Ovary (tissue), 7 donors: ENCODE measurements at regions not wholly inside any gene's neighbourhood (a gene's known extent, or its start where the extent isn't known, plus 50 kb on each side); places are given as distances from the start of the nearest gene placed in this dataset.

Experiments used
- DNase-seq, 5 donors: peaks; one replicate each; pipeline ENCODE4 v3.0.0-alpha.2; 2019 to 2020
- H3K27ac ChIP-seq, 2 donors: fragments of 200-600 bp; one replicate each; pipeline versions ENCODE4 v1.5.1 to v1.8.0; 2019 to 2022
- H3K27me3 ChIP-seq: fragments of 200-600 bp; one replicate; pipeline ENCODE4 v1.8.0; 2022
- H3K36me3 ChIP-seq: fragments of 200-600 bp; sonication (generic); one replicate; pipeline ENCODE4 v1.5.1; 2019
- H3K4me1 ChIP-seq: one replicate; pipeline ENCODE4 v1.8.1; 2013; ENCODE audit warnings: mild to moderate bottlenecking, moderate library complexity; ENCODE audit not compliant: insufficient read depth
- H3K4me3 ChIP-seq: fragments of 200-600 bp; sonication (generic); one replicate; pipeline ENCODE4 v1.5.1; 2017
- H3K9me3 ChIP-seq, 2 donors: fragments of 200-600 bp in 1 of 2; sonication (generic) in 1 of 2; one replicate each; pipeline versions ENCODE4 v1.5.1 to v1.8.1; 2013 to 2019; ENCODE audit warnings: mild to moderate bottlenecking in 1 of 2, moderate library complexity in 1 of 2
- EP300 ChIP-seq: sonication (generic); formaldehyde crosslinking; IDR thresholded peaks from one replicate; pipeline ENCODE4 v1.6.1; 2017; ENCODE audit warnings: antibody characterized with exemption
- POLR2A ChIP-seq: fragments of 450-650 bp; IDR thresholded peaks from one replicate; pipeline ENCODE4 v1.6.1; 2017; ENCODE audit warnings: antibody characterized with exemption, mild to moderate bottlenecking, moderate library complexity
- WGBS, 3 donors: extraction: QIAGEN DNeasy Blood & Tissue Kit in 1 of 3; methylation state at CpG; one replicate each; pipeline versions ENCODE4 v1.1.5 to v1.1.7; 2013 to 2017; 5-methylcytosine and 5-hydroxymethylcytosine counted together
- intact Hi-C, 4 donors: fragments of 100-400 bp; cut with DNase I; formaldehyde crosslinking; loops; one replicate each; pipeline versions ENCODE4 v1.11.0 to v1.15.1; 2022 to 2023
- TF ChIP-seq, protein P1 (sequence below), 3 donors: fragments of 450-650 bp in 2 of 3; fragments of 200-600 bp in 1 of 3; IDR thresholded peaks; one replicate each; pipeline versions ENCODE4 v1.5.1 to v1.8.0; 2016 to 2022; ENCODE audit warnings: antibody characterized with exemption in 3 of 3, mild to moderate bottlenecking in 1 of 3
- donor health status: DM: no; HTN: no; CAD: no; lungs with moderate emphysema.
- donor health status: DM: no; HTN: no; CAD: no.
- donor health status: Bipolar disorder and iron deficiency.
- donor health status: DM: no; HTN: no; CAD: no.
- donor health status: DM: yes; HTN: yes; CAD: no.

DNA sequence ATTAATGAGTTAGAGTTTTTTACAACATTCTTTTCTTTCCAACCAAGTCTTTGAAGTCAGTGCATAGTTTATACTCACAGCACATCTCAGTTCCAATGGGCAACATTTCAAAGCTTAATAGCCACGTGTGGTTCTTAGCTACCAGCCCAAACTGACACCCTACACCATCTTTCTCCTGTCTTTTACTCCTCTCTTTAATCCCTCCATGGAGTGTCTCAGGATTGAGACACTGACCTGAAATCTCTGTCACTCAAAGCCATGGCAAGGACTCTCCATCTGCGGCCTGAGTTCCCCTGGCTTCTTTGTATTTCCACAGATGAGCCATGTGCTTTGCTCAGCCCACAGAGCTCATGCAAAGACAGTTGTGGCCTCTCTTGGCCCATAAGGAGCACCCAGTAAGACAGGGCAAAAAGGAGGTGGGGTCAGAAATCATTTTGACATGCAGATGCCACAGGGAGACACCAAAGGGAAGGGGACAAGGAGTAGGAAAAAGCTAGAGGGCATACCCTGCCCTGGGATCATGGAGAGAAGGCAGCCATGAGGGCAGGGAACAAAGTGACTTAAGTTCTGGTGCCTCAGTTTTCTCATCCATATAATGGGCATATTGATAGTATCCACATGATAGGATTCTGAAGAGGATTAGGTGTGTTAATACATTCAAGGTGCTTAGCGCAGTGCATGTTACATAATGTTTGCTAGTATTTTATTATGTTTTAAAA is 493.6 kb upstream of the PROK2 start:
- Histone ChIP-seq H3K27me3 (no peaks in the 10 kb centered on the region), H3K4me1 (peaks cover 6% of the 10 kb centered on the region), H3K36me3 (no peaks in the 10 kb centered on the region), H3K27ac (no peak overlapping the region), H3K4me3 (no peak overlapping the region), H3K9me3 (no peaks in the 10 kb centered on the region)
- no peak for DNase-seq
- TF ChIP-seq, protein P1, sequence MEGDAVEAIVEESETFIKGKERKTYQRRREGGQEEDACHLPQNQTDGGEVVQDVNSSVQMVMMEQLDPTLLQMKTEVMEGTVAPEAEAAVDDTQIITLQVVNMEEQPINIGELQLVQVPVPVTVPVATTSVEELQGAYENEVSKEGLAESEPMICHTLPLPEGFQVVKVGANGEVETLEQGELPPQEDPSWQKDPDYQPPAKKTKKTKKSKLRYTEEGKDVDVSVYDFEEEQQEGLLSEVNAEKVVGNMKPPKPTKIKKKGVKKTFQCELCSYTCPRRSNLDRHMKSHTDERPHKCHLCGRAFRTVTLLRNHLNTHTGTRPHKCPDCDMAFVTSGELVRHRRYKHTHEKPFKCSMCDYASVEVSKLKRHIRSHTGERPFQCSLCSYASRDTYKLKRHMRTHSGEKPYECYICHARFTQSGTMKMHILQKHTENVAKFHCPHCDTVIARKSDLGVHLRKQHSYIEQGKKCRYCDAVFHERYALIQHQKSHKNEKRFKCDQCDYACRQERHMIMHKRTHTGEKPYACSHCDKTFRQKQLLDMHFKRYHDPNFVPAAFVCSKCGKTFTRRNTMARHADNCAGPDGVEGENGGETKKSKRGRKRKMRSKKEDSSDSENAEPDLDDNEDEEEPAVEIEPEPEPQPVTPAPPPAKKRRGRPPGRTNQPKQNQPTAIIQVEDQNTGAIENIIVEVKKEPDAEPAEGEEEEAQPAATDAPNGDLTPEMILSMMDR (IDR thresholded peaks at IDR 0.05) = no peak
- no peak for TF ChIP-seq POLR2A
- no peak for TF ChIP-seq EP300
- intact Hi-C loops = loop anchor here in 2 of 4 donors (10.0 kb wide), 2 partner anchors 46 to 166 kb away; partner anchors contain the start of gene RYBP (in 1 of the 2)
- 46 to 74% (median 73%) methylated on average over 3 of the region's 3 CpGs for WGBS, 3 donors

DNA sequence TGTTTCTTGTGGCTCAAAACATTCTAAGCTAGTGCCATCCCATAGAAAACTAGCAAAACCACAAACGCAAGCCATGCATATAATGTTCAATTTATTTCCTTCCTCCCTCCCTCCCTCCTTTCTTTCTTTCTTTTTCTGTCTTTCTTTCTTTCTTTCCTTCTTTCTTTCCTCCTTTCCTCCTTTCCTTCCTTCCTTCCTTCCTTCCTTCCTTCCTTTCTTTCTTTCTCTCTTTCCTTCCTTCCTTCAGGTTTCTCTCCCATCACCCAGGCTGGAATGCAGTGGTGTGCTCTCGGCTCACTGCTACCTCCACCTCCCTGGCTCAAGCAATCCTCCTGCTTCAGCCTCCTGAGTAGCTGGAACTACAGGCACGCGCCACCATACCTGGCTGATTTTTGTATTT is 492.8 kb upstream of the PROK2 start:
- no peaks in the 10 kb centered on the region for H3K36me3 ChIP-seq
- no peaks in the 10 kb centered on the region for H3K9me3 ChIP-seq
- DNase-seq = no peak
- WGBS, 3 donors = 96 to 98% (median 97%) methylated on average over 4 of the region's 4 CpGs
- no peaks in the 10 kb centered on the region for H3K27me3 ChIP-seq
- no peak overlapping the region for H3K4me3 ChIP-seq
- peaks cover 8% of the 10 kb centered on the region for H3K4me1 ChIP-seq
- H3K27ac ChIP-seq = no peak overlapping the region
- TF ChIP-seq, protein P1 (IDR thresholded peaks at IDR 0.05) = no peak
- TF ChIP-seq POLR2A (no peak), EP300 (no peak)
- intact Hi-C loops = loop anchor here in 2 of 4 donors (10.0 kb wide), 2 partner anchors 47 to 167 kb away; partner anchors contain the start of gene RYBP (in 1 of the 2)

DNA sequence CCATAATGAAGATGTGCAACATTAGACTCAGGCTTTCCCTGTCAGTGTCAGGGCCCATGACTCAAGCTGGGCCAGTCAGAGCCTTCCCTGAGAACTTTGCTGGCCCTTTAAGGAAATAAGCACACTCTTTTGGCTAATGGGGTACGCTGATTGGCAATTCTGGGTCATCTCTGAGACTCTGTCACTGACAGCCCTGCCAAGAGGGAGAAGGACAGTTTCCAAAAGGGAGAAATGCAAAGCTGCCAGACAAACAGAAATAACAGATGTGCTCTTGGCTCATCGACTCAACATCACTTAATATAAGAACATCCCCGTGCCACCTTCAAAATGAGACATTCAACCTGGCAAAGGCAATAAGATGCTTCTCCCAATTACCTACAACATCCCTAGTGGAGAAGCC is 491.9 kb upstream of the PROK2 start:
- H3K4me1 ChIP-seq = peaks cover 8% of the 10 kb centered on the region
- DNase-seq = no peak
- no peaks in the 10 kb centered on the region for H3K36me3 ChIP-seq
- TF ChIP-seq EP300 (no peak), POLR2A (no peak)
- TF ChIP-seq, protein P1 (IDR thresholded peaks at IDR 0.05) = no peak
- no peaks in the 10 kb centered on the region for H3K9me3 ChIP-seq
- no peaks in the 10 kb centered on the region for H3K27me3 ChIP-seq
- 89 to 93% (median 90%) methylated on average over 3 of the region's 3 CpGs for WGBS, 3 donors
- intact Hi-C loops = loop anchor here in 2 of 4 donors (10.0 kb wide), 2 partner anchors 48 to 168 kb away; partner anchors contain the start of gene RYBP (in 1 of the 2)
- no peak overlapping the region for H3K4me3 ChIP-seq
- H3K27ac ChIP-seq = no peak overlapping the region

DNA sequence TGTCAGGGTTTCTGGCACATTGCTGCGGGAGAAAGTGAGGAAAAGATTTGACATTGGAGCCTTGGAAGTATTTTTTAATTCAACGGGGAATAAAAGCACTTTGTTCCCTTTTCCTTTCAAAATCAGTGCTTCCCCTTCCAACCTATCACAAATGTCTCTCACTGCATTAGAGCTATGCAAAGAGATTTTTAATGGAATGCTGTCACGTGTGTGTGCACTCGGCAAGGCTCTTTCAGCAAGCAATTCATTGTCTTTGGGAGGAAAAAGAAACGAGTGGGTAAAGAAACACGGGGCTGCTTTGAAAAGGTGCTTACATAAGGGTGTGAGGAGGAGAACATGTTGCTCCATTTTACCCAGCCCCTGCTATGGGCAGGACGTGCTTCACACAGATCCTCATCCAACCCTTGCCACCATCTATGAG is 490.4 kb upstream of the PROK2 start:
- Histone ChIP-seq H3K27ac (peak overlapping the region; percentile 49 to 51), H3K4me3 (no peak overlapping the region), H3K36me3 (no peaks in the 10 kb centered on the region), H3K27me3 (no peaks in the 10 kb centered on the region), H3K4me1 (peaks cover 10% of the 10 kb centered on the region), H3K9me3 (no peaks in the 10 kb centered on the region)
- 32 to 44% (median 34%) methylated on average over 7 of the region's 7 CpGs for WGBS, 3 donors
- intact Hi-C loops = loop anchor here in 2 of 4 donors (10.0 kb wide), 2 partner anchors 49 to 169 kb away; partner anchors contain the start of gene RYBP (in 1 of the 2)
- DNase-seq = no peak
- TF ChIP-seq POLR2A (no peak), EP300 (no peak)
- TF ChIP-seq, protein P1 (IDR thresholded peaks at IDR 0.05) = no peak
